Trophoblast cell (in vitro differentiated cells and primary cell): ENCODE measurements at regions not wholly inside any gene's neighbourhood (a gene's known extent, or its start where the extent isn't known, plus 50 kb on each side); places are given as distances from the start of the nearest gene placed in this dataset.
A peak's percentile ranks its signal among the peaks of the same experiment; 100 is the strongest.

Experiments
- DNase-seq, 2 donors: peaks; one replicate each; pipeline ENCODE4 v3.0.0-alpha.2; 2016
- H2AFZ ChIP-seq: 2 replicates; pipeline ENCODE4 v1.6.1; 2013; ENCODE audit warnings: low read length, moderate library complexity, mild to moderate bottlenecking; ENCODE audit not compliant: insufficient read depth, poor library complexity
- H2AK5ac ChIP-seq: 2 replicates; pipeline ENCODE4 v1.6.1; 2013; ENCODE audit warnings: mild to moderate bottlenecking, low read length
- H2BK120ac ChIP-seq: 2 replicates; pipeline ENCODE4 v1.6.1; 2013; ENCODE audit warnings: low read length, mild to moderate bottlenecking, moderate library complexity; ENCODE audit not compliant: insufficient read depth, poor library complexity
- H2BK12ac ChIP-seq: 2 replicates; pipeline ENCODE4 v1.6.1; 2013; ENCODE audit warnings: mild to moderate bottlenecking, low read length, moderate library complexity
- H2BK5ac ChIP-seq: 2 replicates; pipeline ENCODE4 v1.6.1; 2013; ENCODE audit warnings: low read length, low read depth, moderate library complexity, mild to moderate bottlenecking; ENCODE audit not compliant: poor library complexity
- H3K14ac ChIP-seq: 2 replicates; pipeline ENCODE4 v1.6.1; 2013; ENCODE audit warnings: mild to moderate bottlenecking, low read length
- H3K18ac ChIP-seq: 2 replicates; pipeline ENCODE4 v1.6.1; 2013; ENCODE audit warnings: mild to moderate bottlenecking, low read length
- H3K23ac ChIP-seq: 2 replicates; pipeline ENCODE4 v1.6.1; 2013; ENCODE audit warnings: low read length
- H3K27ac ChIP-seq: 2 replicates; pipeline ENCODE4 v1.5.1; 2013; ENCODE audit warnings: low read depth, mild to moderate bottlenecking, inconsistent platforms, low read length, moderate library complexity
- H3K27me3 ChIP-seq: 2 replicates; pipeline ENCODE4 v1.6.1; 2013; ENCODE audit warnings: inconsistent platforms, mild to moderate bottlenecking, low read length, moderate library complexity; ENCODE audit not compliant: insufficient read depth
- H3K36me3 ChIP-seq, 2 experiments: 1 replicate in 1 of 2; 2 replicates in 1 of 2; pipeline ENCODE4 v1.6.1; 2013; ENCODE audit warnings: low read length in 2 of 2, mild to moderate bottlenecking in 2 of 2, moderate library complexity in 1 of 2; ENCODE audit not compliant: insufficient read depth in 2 of 2, control insufficient read depth in 1 of 2
- H3K4ac ChIP-seq: 2 replicates; pipeline ENCODE4 v1.6.1; 2013; ENCODE audit warnings: low read depth, mild to moderate bottlenecking, low read length, moderate library complexity
- H3K4me1 ChIP-seq, 2 experiments: 1 replicate in 1 of 2; 2 replicates in 1 of 2; pipeline ENCODE4 v1.6.1; 2013; ENCODE audit warnings: low read length in 2 of 2, mild to moderate bottlenecking in 2 of 2, moderate library complexity in 1 of 2; ENCODE audit not compliant: insufficient read depth in 2 of 2, control insufficient read depth in 1 of 2
- H3K4me2 ChIP-seq: 2 replicates; pipeline ENCODE4 v1.6.1; 2013; ENCODE audit warnings: inconsistent platforms, mild to moderate bottlenecking, low read length, moderate library complexity
- H3K4me3 ChIP-seq: 2 replicates; pipeline ENCODE4 v1.5.1; 2013; ENCODE audit warnings: mild to moderate bottlenecking, low read depth, low read length, inconsistent platforms
- H3K79me1 ChIP-seq: one replicate; pipeline ENCODE4 v1.6.1; 2013; ENCODE audit warnings: low read length
- H3K79me2 ChIP-seq: 2 replicates; pipeline ENCODE4 v1.6.1; 2013; ENCODE audit warnings: low read length, mild to moderate bottlenecking; ENCODE audit not compliant: control insufficient read depth, insufficient read depth, poor library complexity
- H3K9ac ChIP-seq: 2 replicates; pipeline ENCODE4 v1.6.1; 2013; ENCODE audit warnings: mild to moderate bottlenecking, low read length
- H3K9me3 ChIP-seq: 2 replicates; pipeline ENCODE4 v1.6.1; 2013; ENCODE audit warnings: low read depth, mild to moderate bottlenecking, control low read depth, inconsistent platforms, low read length; ENCODE audit not compliant: insufficient read depth
- H4K12ac ChIP-seq: 2 replicates; pipeline ENCODE4 v1.6.1; 2013; ENCODE audit warnings: low read depth, mild to moderate bottlenecking, low read length, moderate library complexity
- H4K8ac ChIP-seq: 2 replicates; pipeline ENCODE4 v1.6.1; 2013; ENCODE audit warnings: low read depth, mild to moderate bottlenecking, low read length, moderate library complexity
- H4K91ac ChIP-seq: one replicate; pipeline ENCODE4 v1.6.1; 2013; ENCODE audit warnings: low read depth, mild to moderate bottlenecking, low read length, moderate library complexity
- WGBS: extraction: QIAGEN DNeasy Blood & Tissue Kit; methylation state at CpG from one replicate; pipeline ENCODE4 v1.1.7; 2013; ENCODE audit warnings: missing lambda C conversion rate; ENCODE audit not compliant: insufficient read length, insufficient coverage; ENCODE audit errors: extremely low coverage; 5-methylcytosine and 5-hydroxymethylcytosine counted together

DNA sequence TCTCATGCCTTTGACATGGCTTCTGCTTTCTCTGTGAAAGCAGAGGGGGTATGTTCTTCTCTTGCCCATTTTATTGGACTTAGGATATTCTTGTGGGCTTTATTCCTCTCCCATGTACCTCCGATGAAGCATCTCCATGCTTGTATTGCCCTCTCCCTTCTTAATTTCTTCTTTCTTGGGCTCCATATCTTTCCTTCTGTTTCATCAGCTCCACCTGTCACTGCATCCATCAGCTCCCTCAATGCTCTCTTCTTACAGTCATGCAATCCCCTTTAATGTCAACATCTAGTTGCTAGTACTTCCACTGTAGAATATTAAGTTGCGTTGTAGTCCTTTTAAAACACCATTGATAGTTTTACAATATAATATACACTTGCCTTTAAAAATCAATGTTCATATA lies 257.6 kb downstream of the GPAT3 start:
- Histone ChIP-seq H3K4me1 (no peaks in the 10 kb centered on the region), H2BK120ac (no peak overlapping the region), H2BK5ac (no peak overlapping the region), H3K14ac (no peak overlapping the region), H3K4me3 (no peak overlapping the region), H3K79me1 (no peaks in the 10 kb centered on the region), H3K4me2 (no peak overlapping the region), H3K4ac (no peak overlapping the region), H3K18ac (no peak overlapping the region), H2AFZ (no peak overlapping the region), H4K91ac (no peak overlapping the region), H3K9me3 (no peaks in the 10 kb centered on the region), H3K9ac (no peak overlapping the region), H2BK12ac (no peak overlapping the region), H3K36me3 (no peaks in the 10 kb centered on the region), H3K23ac (no peak overlapping the region), H3K27ac (no peak overlapping the region), H3K27me3 (no peaks in the 10 kb centered on the region), H4K8ac (no peak overlapping the region), H4K12ac (no peak overlapping the region), H3K79me2 (no peaks in the 10 kb centered on the region), H2AK5ac (no peak overlapping the region)
- DNase-seq = no peak
- WGBS = no CpG with 5 or more reads among the region's 2 CpGs

DNA sequence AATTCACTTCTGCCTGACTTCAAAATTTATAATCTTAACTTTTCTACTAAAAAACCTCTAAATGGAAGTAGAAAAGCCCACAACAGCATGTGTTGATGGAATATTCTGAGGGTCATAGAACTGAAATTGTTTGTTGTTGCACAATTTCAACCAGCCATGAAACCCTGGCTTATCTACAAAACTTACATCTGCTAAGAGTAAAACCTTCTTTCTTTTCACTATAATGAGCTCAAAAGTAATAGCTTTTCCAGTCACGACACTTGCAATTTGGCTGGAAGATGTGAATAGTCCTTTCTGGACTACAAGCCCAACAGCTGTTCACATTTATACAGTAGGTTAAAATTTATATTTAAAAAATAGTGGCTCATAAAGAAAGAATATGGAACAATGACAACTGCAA lies 250.0 kb downstream of the GPAT3 start:
- Histone ChIP-seq H4K91ac (no peak overlapping the region), H3K4me2 (no peak overlapping the region), H2AK5ac (no peak overlapping the region), H3K9me3 (no peaks in the 10 kb centered on the region), H3K18ac (no peak overlapping the region), H3K4me3 (no peak overlapping the region), H4K8ac (no peak overlapping the region), H3K79me2 (no peaks in the 10 kb centered on the region), H3K4ac (no peak overlapping the region), H2BK12ac (no peak overlapping the region), H2AFZ (no peak overlapping the region), H3K9ac (no peak overlapping the region), H3K27me3 (no peaks in the 10 kb centered on the region), H3K36me3 (no peaks in the 10 kb centered on the region), H4K12ac (no peak overlapping the region), H3K4me1 (no peaks in the 10 kb centered on the region), H3K23ac (no peak overlapping the region), H2BK5ac (no peak overlapping the region), H3K79me1 (no peaks in the 10 kb centered on the region), H2BK120ac (no peak overlapping the region), H3K27ac (no peak overlapping the region), H3K14ac (no peak overlapping the region)
- no CpG with 5 or more reads among the region's 1 CpG for WGBS
- DNase-seq = no peak

DNA sequence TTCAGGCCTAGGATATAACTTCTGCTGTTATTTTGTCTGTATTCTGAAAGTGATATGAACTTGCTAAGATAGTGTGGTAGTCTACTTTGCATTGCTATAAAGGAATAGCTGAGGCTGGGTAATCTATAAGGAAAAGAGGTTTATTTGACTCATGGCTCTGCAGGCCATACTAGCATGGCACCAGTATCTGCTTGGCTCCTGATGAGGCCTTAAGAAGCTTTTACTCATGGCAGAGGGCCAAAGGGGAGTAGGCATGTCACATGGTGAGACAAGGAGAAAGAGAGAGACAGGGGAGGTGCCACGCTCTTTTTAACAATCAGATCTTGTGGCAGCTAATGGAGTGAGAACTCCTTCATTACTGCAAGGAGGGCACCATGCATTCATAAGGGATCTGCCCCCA lies 247.3 kb downstream of the GPAT3 start:
- Histone ChIP-seq H3K4me3 (no peak overlapping the region), H2BK5ac (no peak overlapping the region), H2AFZ (no peak overlapping the region), H2AK5ac (no peak overlapping the region), H3K4me1 (no peaks in the 10 kb centered on the region), H3K9ac (no peak overlapping the region), H3K36me3 (no peaks in the 10 kb centered on the region), H3K14ac (no peak overlapping the region), H3K4me2 (no peak overlapping the region), H3K9me3 (no peaks in the 10 kb centered on the region), H3K27me3 (no peaks in the 10 kb centered on the region), H4K12ac (no peak overlapping the region), H3K18ac (no peak overlapping the region), H3K23ac (no peak overlapping the region), H2BK120ac (no peak overlapping the region), H4K91ac (no peak overlapping the region), H3K27ac (no peak overlapping the region), H2BK12ac (no peak overlapping the region), H3K79me2 (no peaks in the 10 kb centered on the region), H3K4ac (no peak overlapping the region), H4K8ac (no peak overlapping the region), H3K79me1 (no peaks in the 10 kb centered on the region)
- DNase-seq = no peak
- WGBS = no CpG with 5 or more reads among the region's 1 CpG

DNA sequence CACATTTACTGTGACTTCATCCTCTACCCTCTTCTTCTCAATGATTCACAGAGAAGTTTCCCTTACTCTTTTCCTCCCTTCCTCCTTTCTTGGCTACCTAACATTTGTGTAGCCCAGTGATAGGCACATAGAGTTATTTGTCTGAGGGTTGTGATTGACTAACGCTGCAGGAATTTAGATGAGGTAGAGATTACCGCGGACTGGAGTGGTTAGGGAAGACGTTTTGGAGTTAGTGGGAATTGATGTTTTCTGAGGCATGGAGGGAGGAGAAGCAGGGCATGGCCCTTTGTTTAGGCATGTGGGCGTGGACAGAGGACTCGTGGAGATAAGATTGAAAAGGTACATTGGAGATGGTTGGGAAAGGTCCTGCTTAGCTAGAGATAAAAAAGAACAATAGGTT lies 246.7 kb downstream of the GPAT3 start:
- Histone ChIP-seq H3K9me3 (no peaks in the 10 kb centered on the region), H3K23ac (no peak overlapping the region), H3K27ac (no peak overlapping the region), H3K27me3 (no peaks in the 10 kb centered on the region), H2AK5ac (no peak overlapping the region), H3K79me2 (no peaks in the 10 kb centered on the region), H4K8ac (no peak overlapping the region), H3K4ac (no peak overlapping the region), H3K4me3 (no peak overlapping the region), H3K4me1 (no peaks in the 10 kb centered on the region), H4K12ac (no peak overlapping the region), H3K4me2 (no peak overlapping the region), H3K14ac (no peak overlapping the region), H3K9ac (no peak overlapping the region), H2BK120ac (no peak overlapping the region), H3K36me3 (no peaks in the 10 kb centered on the region), H2BK5ac (no peak overlapping the region), H3K79me1 (no peaks in the 10 kb centered on the region), H2BK12ac (no peak overlapping the region), H4K91ac (no peak overlapping the region), H3K18ac (no peak overlapping the region), H2AFZ (no peak overlapping the region)
- 100% methylated on average over 3 of the region's 6 CpGs for WGBS
- DNase-seq = peak; percentile 74 to 89
